D721Med (cell line): ENCODE measurements at regions not wholly inside any gene's neighbourhood (a gene's known extent, or its start where the extent isn't known, plus 50 kb on each side); places are given as distances from the start of the nearest gene placed in this dataset.

ENCODE experiments used
- DNase-seq: peaks from one replicate; pipeline ENCODE4 v3.0.0; 2011; ENCODE audit warnings: low spot score; ENCODE audit not compliant: insufficient read length
- FAIRE-seq: peaks from 2 replicates; lab custom pipeline; 2011; peaks lifted over from hg19 to GRCh38; lab: Jason Lieb, UNC
- CTCF ChIP-seq: IDR thresholded peaks from 2 replicates; pipeline ENCODE4 v1.5.1; 2012; ENCODE audit warnings: mild to moderate bottlenecking, control low read depth; ENCODE audit not compliant: insufficient read depth; ENCODE audit errors: missing control alignments

DNA sequence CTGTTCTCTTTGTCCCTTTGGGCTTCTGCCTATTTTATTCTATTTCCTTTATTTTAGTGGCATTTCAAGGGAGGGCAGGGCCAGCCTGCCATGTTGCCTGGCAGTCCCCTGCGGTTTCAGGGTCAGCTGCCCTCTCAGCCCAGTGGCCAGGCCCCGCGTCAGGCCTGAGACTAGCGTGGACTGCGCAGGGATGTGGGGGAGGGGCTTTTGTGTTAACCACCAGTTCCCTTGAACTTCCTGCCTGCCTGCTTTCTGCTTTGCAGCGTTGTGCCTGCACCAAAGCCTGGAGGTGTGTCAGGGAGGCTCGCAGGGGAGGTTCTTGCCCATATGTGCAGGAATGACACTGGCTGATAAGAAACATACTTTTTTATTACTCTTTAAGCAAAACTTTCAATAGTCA is 157.6 kb downstream of the SLC35B3 start:
- TF ChIP-seq CTCF, result no peak
- no peak for DNase-seq

GRCh38 chr6:8276148-8276547 is 159.2 kb downstream of the SLC35B3 start:
- no peak for FAIRE-seq

More for the DNA sequence above, 157.6 kb downstream of the SLC35B3 start:
- FAIRE-seq, result no peak

DNA sequence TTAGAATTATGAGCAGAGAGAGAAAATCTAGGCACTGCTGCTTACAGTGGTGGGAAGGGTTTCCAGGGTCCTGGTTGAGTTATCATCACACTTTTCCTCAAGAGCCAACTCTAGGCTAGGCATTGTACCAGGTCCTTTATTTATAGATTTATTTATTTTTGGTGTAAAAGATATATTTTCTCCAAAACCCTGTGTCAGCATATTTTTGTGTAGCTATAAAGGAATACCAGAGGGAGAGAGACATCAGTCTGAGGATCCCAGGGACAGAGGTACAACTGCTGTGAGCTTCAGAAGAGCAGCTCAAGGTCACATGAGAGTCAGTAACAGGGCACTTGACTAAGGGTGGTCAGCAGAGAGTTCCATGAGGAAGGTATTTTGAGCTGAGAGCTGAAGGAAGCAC is 159.7 kb downstream of the SLC35B3 start:
- TF ChIP-seq CTCF, result no peak
- no peak for FAIRE-seq

More at GRCh38 chr6:8276148-8276547, 159.2 kb downstream of the SLC35B3 start:
- DNase-seq, result no peak
- TF ChIP-seq CTCF, result no peak

GRCh38 chr6:8274226-8274625 is 161.1 kb downstream of the SLC35B3 start:
- TF ChIP-seq CTCF, result no peak
- no peak for DNase-seq
- no peak for FAIRE-seq

More for the DNA sequence above, 159.7 kb downstream of the SLC35B3 start:
- no peak for DNase-seq

GRCh38 chr6:8269872-8270454 is 165.4 kb downstream of the SLC35B3 start:
- FAIRE-seq, result no peak
- TF ChIP-seq CTCF, result no peak
- no peak for DNase-seq

GRCh38 chr6:8269094-8269493 is 166.3 kb downstream of the SLC35B3 start:
- no peak for FAIRE-seq
- TF ChIP-seq CTCF, result no peak

DNA sequence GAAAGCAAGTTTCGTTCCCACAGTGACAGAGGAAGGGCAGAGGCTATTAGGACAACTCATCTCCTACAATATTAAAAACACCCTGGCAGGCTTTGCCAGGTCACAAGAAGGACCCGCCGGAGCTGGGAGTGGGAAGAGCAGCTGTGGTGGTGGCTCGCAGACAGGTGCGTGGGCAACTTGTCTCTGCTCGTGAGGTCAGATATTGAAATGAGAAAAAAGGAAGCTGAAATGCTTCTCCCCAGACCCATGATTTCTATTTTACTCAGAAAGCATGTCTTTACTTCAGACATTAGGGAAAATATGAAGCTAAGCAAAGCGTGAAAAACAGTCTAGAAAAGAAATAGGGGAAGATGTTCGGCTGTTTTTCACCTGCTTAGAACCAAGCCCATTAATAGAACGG is 166.3 kb upstream of the EEF1E1 start:
- DNase-seq, result no peak
- TF ChIP-seq CTCF, result no peak
- FAIRE-seq, result no peak

More at GRCh38 chr6:8269094-8269493, 166.3 kb downstream of the SLC35B3 start:
- no peak for DNase-seq
